ENCODE measurements at regions not wholly inside any gene's neighbourhood (a gene's known extent, or its start where the extent isn't known, plus 50 kb on each side); places are given as distances from the start of the nearest gene placed in this dataset.

DNA sequence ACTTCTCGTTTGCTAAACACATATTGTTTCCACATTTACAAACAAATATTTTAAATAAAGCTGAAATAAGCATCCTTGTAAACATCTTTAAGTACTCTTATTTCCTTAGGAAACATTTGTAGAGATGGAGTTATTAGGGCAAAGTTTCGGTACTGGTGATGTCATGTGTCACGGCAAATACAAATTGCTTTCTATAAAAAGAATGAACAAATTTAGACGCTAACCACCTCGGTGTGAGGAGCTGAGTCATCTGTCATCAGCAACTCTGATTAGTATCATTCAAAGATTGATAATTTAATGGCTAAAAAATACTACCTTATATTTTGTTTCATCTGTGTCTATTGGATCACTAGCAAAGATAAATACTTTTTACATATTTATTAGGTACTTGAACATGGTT is 982.0 kb downstream of the VRK1 start:
- no peak for DNase-seq
- Histone ChIP-seq H3K4me3 (ENCODE audit: low read length in 3 of 3) (no peak overlapping the region), H3K27ac (ENCODE audit: low read depth in 2 of 2, low read length in 2 of 2) (no peak overlapping the region), H3K9me3 (ENCODE audit: control insufficient read depth in 2 of 3, insufficient read depth in 1 of 3, low read length in 3 of 3) (no peaks in the 10 kb centered on the region), H3K9ac (ENCODE audit: low read length in 3 of 3) (no peak overlapping the region), H3K36me3 (ENCODE audit: control insufficient read depth in 2 of 3, insufficient read depth in 3 of 3, low read length in 3 of 3) (no peaks in the 10 kb centered on the region), H3K27me3 (ENCODE audit: control insufficient read depth, insufficient read depth, low read length) (no peaks in the 10 kb centered on the region), H3K4me1 (ENCODE audit: control insufficient read depth in 2 of 3, insufficient read depth in 2 of 3, low read depth in 1 of 3, low read length in 3 of 3) (no peaks in the 10 kb centered on the region)
- intact Hi-C loops (cut with DNase I) = no loop called here
- TF ChIP-seq, protein P1, sequence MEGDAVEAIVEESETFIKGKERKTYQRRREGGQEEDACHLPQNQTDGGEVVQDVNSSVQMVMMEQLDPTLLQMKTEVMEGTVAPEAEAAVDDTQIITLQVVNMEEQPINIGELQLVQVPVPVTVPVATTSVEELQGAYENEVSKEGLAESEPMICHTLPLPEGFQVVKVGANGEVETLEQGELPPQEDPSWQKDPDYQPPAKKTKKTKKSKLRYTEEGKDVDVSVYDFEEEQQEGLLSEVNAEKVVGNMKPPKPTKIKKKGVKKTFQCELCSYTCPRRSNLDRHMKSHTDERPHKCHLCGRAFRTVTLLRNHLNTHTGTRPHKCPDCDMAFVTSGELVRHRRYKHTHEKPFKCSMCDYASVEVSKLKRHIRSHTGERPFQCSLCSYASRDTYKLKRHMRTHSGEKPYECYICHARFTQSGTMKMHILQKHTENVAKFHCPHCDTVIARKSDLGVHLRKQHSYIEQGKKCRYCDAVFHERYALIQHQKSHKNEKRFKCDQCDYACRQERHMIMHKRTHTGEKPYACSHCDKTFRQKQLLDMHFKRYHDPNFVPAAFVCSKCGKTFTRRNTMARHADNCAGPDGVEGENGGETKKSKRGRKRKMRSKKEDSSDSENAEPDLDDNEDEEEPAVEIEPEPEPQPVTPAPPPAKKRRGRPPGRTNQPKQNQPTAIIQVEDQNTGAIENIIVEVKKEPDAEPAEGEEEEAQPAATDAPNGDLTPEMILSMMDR (IDR thresholded peaks at IDR 0.05; ENCODE audit: borderline replicate concordance, extremely low read depth, insufficient read depth) = no peak
- FAIRE-seq = no peak

DNA sequence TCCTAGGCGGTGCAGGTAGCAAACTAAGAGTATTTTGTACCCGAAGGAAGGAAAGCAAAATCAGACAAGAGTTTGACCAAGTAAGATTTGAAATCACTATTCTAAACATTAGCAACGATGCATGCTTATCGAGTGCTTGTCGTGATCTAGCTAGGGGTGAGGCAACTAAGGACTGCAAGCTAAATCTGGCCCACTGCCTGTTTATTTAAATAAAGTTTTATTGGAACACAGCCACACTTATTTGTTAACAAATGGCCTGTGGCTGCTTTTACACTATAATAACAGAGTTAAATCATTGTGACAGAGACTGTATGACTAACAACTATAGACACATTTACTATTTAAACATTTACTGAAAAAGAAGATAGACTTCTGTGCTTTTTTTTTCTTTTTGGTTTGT is 983.6 kb downstream of the VRK1 start:
- Histone ChIP-seq H3K27me3 (ENCODE audit: control insufficient read depth, insufficient read depth, low read length) (no peaks in the 10 kb centered on the region), H3K9me3 (ENCODE audit: control insufficient read depth in 2 of 3, insufficient read depth in 1 of 3, low read length in 3 of 3) (no peaks in the 10 kb centered on the region), H3K36me3 (ENCODE audit: control insufficient read depth in 2 of 3, insufficient read depth in 3 of 3, low read length in 3 of 3) (no peaks in the 10 kb centered on the region), H3K9ac (ENCODE audit: low read length in 3 of 3) (no peak overlapping the region), H3K4me1 (ENCODE audit: control insufficient read depth in 2 of 3, insufficient read depth in 2 of 3, low read depth in 1 of 3, low read length in 3 of 3) (no peaks in the 10 kb centered on the region), H3K27ac (ENCODE audit: low read depth in 2 of 2, low read length in 2 of 2) (no peak overlapping the region), H3K4me3 (ENCODE audit: low read length in 3 of 3) (no peak overlapping the region)
- intact Hi-C loops (cut with DNase I) = no loop called here
- TF ChIP-seq, protein P1 (IDR thresholded peaks at IDR 0.05; ENCODE audit: borderline replicate concordance, extremely low read depth, insufficient read depth) = no peak
- FAIRE-seq (no peak), DNase-seq (no peak)

DNA sequence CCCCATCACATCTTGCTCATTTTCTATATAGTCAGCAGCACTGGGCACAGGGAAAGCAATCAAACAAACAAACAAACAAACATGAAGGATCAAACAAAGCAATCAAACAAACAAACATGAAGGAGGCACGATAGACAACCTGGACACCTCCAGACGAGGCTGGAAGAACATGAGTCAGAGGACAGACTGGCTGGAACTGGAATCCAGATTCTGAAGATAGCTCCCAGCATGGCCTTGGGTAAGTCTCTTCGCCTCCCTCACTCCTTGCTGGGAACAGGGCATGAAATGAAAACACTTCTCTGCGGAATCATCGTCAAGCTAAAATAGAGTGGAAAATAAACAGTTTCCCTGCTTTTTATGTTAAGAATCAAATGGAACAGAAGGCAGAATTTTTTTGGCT is 984.8 kb downstream of the VRK1 start:
- H3K27me3 ChIP-seq (ENCODE audit: control insufficient read depth, insufficient read depth, low read length) = no peaks in the 10 kb centered on the region
- no peak for DNase-seq
- no peak overlapping the region for H3K9ac ChIP-seq (ENCODE audit: low read length in 3 of 3)
- no peaks in the 10 kb centered on the region for H3K9me3 ChIP-seq (ENCODE audit: control insufficient read depth in 2 of 3, insufficient read depth in 1 of 3, low read length in 3 of 3)
- intact Hi-C loops (cut with DNase I) = no loop called here
- TF ChIP-seq, protein P1 (IDR thresholded peaks at IDR 0.05; ENCODE audit: borderline replicate concordance, extremely low read depth, insufficient read depth) = no peak
- H3K36me3 ChIP-seq (ENCODE audit: control insufficient read depth in 2 of 3, insufficient read depth in 3 of 3, low read length in 3 of 3) = no peaks in the 10 kb centered on the region
- no peaks in the 10 kb centered on the region for H3K4me1 ChIP-seq (ENCODE audit: control insufficient read depth in 2 of 3, insufficient read depth in 2 of 3, low read depth in 1 of 3, low read length in 3 of 3)
- H3K27ac ChIP-seq (ENCODE audit: low read depth in 2 of 2, low read length in 2 of 2) = no peak overlapping the region
- H3K4me3 ChIP-seq (ENCODE audit: low read length in 3 of 3) = no peak overlapping the region
- FAIRE-seq = no peak

DNA sequence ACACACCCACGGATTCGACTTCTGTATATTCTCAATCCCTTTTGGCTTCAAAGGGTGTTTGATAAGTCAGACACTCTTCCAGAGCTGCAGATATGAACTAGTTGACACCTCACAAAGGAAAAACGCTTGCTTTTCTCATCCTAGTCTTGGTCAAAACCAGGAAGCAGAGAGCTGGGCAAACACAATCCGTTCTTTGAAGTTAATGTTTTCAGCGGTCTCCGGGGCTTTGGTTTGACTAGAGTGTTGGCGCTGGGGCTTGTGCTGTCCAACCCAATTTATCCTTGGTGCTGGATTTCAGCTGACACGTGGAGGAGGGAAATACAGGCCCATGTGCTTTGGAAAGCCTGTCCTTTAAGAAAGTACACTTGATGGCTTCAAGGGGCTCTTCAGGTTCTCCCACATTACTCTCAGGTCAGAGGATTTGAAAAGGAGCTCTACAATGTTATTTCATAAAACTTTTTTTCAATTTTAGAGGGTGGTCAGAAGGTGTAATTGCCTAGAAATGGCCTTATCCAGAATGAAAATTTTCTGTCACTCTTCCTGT is 985.8 kb downstream of the VRK1 start:
- FAIRE-seq (no peak), DNase-seq (peak in 1 of 5 donors; percentile 3)
- Histone ChIP-seq H3K36me3 (ENCODE audit: control insufficient read depth in 2 of 3, insufficient read depth in 3 of 3, low read length in 3 of 3) (no peaks in the 10 kb centered on the region), H3K9me3 (ENCODE audit: control insufficient read depth in 2 of 3, insufficient read depth in 1 of 3, low read length in 3 of 3) (no peaks in the 10 kb centered on the region), H3K4me3 (ENCODE audit: low read length in 3 of 3) (no peak overlapping the region), H3K27ac (ENCODE audit: low read depth in 2 of 2, low read length in 2 of 2) (no peak overlapping the region), H3K9ac (ENCODE audit: low read length in 3 of 3) (no peak overlapping the region), H3K27me3 (ENCODE audit: control insufficient read depth, insufficient read depth, low read length) (no peaks in the 10 kb centered on the region), H3K4me1 (ENCODE audit: control insufficient read depth in 2 of 3, insufficient read depth in 2 of 3, low read depth in 1 of 3, low read length in 3 of 3) (no peaks in the 10 kb centered on the region)
- TF ChIP-seq, protein P1 (IDR thresholded peaks at IDR 0.05; ENCODE audit: borderline replicate concordance, extremely low read depth, insufficient read depth) = no peak
- intact Hi-C loops (cut with DNase I) = no loop called here

Data from kidney (tissue), 13 donors.